ENCODE measurements at regions not wholly inside any gene's neighbourhood (a gene's known extent, or its start where the extent isn't known, plus 50 kb on each side); places are given as distances from the start of the nearest gene placed in this dataset.
A peak's percentile ranks its signal among the peaks of the same experiment; 100 is the strongest.

DNA sequence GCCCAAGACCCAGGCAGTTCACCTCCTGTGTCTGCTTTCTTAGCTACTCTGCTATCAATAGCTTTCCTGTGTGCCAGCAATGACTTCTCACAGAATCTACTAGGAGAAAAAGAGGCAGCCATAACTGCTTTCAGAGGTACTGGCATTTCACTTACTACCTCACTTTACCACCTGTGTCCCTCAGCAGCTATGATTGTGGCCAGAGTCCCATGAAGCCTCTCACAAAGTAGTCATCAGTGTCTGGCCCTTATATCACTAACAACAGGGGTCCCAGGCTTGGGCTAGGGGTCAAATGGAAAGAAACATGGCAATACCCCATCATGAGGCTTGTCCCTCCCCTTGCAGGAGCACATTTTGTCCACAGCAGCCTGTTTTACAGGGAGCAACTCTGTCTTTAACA lies 62.7 kb upstream of the EPS8L3 start:
- H3K4me1 ChIP-seq (ENCODE audit: insufficient read depth, low read length): peaks cover 22% of the 10 kb centered on the region

DNA sequence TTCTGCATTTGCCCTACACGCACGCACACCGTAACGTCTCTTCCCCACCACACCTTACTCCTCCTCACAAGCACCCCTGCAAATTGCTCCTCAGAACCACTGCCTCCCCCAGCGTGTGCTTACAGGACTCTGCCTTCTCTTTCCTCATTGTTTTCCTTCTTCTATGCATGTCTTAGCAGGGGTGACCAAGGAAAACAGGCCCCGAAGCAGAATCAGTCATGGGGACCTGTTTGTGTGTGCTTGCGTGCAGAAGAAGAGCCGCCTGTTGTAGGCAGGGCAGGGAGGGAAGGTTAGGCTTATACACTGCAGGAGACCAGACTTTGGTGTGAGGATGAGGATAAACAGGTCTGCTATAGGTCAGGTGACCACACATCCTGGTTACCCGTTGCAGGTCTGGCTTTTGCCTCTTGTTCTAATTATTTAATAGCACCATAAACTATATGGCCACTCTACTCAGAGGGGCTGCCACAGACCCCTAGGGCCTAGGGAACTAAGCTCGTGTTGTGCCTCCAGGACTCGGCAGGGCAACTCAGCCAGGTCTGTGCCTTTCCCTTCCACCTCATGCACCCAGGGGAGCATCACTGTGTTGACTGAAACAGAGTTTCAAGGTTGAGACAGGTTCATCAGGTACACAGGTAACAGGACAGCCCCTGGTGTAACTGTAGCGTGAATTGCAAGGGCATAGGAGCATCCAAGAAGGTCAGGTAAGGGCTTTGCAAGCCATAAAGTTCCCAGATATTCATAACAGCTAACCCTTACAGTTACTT lies 60.8 kb upstream of the EPS8L3 start:
- Histone ChIP-seq H3K27ac (ENCODE audit: low read depth, low read length) (no peak overlapping the region), H3K9me3 (ENCODE audit: low read length) (no peaks in the 10 kb centered on the region), H3K9ac (ENCODE audit: low read length) (no peak overlapping the region), H3K27me3 (ENCODE audit: control insufficient read depth in 1 of 2, insufficient read depth in 2 of 2, low read length in 2 of 2) (no peaks in the 10 kb centered on the region), H3K4me1 (ENCODE audit: insufficient read depth, low read length) (peaks cover 22% of the 10 kb centered on the region), H3K4me3 (ENCODE audit: low read depth in 1 of 2, low read length in 2 of 2) (no peak overlapping the region), H3K36me3 (ENCODE audit: insufficient read depth, low read length) (no peaks in the 10 kb centered on the region)

More for the DNA sequence above, 62.7 kb upstream of the EPS8L3 start:
- H3K36me3 ChIP-seq (ENCODE audit: insufficient read depth, low read length): no peaks in the 10 kb centered on the region
- no peak overlapping the region for H3K4me3 ChIP-seq (ENCODE audit: low read depth in 1 of 2, low read length in 2 of 2)
- H3K27me3 ChIP-seq (ENCODE audit: control insufficient read depth in 1 of 2, insufficient read depth in 2 of 2, low read length in 2 of 2): no peaks in the 10 kb centered on the region
- no peak overlapping the region for H3K9ac ChIP-seq (ENCODE audit: low read length)
- no peaks in the 10 kb centered on the region for H3K9me3 ChIP-seq (ENCODE audit: low read length)
- H3K27ac ChIP-seq (ENCODE audit: low read depth, low read length): no peak overlapping the region

DNA sequence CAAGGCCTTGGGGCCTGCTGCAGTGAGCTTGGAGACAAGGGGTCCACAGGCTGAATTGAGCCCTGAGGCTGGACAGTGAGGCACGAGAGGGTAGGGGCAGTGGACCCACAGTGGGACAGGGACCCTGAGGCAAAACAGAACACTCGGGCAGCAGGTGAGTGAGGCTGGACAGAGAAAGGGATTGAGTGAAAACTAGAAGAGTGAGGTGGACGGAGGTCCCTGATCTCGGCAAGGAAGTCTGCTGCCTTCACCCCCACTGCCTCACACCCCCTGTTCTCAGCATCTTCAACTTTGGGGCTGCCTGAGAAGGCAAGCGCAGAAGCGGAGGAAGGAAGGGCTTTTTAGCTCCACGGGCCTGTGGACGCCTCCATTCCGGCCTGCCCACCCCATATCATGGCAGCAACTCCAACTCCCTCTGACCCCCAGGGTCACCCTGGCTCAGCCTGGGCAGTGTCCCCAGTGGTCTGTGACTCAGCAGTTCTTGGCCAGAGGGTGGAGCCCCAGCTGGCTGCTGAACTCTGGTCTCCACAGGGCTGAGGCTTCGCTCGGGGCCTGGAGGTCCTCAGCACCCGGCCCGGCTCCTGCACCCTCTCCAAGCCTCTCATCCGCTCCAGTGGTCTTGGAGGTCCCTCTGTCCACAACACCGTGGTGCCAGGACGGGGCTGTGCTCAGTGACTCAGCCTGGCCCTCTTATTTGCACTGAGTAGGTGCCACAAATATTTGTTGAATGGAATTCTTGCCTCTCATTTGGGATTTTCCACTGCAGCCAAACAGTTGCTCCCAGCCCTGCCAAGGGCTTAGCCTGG lies 60.0 kb upstream of the EPS8L3 start:
- Histone ChIP-seq H3K9me3 (ENCODE audit: low read length) (no peaks in the 10 kb centered on the region), H3K9ac (ENCODE audit: low read length) (no peak overlapping the region), H3K4me1 (ENCODE audit: insufficient read depth, low read length) (peaks cover 22% of the 10 kb centered on the region), H3K27ac (ENCODE audit: low read depth, low read length) (no peak overlapping the region), H3K27me3 (ENCODE audit: control insufficient read depth in 1 of 2, insufficient read depth in 2 of 2, low read length in 2 of 2) (no peaks in the 10 kb centered on the region), H3K4me3 (ENCODE audit: low read depth in 1 of 2, low read length in 2 of 2) (no peak overlapping the region), H3K36me3 (ENCODE audit: insufficient read depth, low read length) (no peaks in the 10 kb centered on the region)

DNA sequence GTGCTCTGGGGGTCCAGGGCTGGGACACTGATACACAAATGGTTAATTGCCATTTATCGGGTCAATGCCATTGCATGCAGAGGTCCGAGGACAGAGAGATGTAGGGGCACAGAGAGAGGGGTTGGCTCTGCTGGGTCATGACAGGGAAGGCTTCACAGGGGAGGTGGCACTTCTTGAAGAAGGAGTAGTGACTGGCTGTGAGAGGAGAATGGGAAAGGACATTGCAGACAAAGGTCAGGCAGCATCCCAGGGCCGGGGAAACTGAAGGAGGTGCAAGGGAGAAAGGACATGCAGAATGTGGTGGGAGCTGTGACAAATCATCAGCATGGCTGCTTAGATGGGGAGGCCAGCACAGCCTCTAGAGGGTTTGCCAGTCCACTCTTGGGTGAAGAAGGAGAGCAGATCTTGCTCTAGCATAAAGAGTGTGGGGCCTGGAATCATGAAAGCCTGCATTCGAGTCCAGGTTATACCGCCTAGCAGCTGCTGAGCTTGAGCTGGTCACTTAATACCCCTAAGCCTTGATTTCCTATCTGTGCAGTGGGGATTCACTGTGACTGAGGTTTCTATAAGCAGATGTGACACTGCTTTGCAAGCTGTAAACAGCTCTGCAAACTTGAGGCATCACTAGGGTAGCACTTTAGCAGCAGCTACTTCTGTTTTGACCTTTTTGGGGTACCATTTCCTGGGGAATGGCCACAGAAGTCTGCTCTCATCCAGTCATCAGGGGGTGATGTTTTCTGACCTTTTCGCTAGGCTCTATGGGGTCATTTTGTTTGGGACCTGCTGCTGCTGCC lies 59.2 kb upstream of the EPS8L3 start:
- Histone ChIP-seq H3K36me3 (ENCODE audit: insufficient read depth, low read length) (no peaks in the 10 kb centered on the region), H3K27me3 (ENCODE audit: control insufficient read depth in 1 of 2, insufficient read depth in 2 of 2, low read length in 2 of 2) (no peaks in the 10 kb centered on the region), H3K27ac (ENCODE audit: low read depth, low read length) (no peak overlapping the region), H3K4me1 (ENCODE audit: insufficient read depth, low read length) (peaks cover 22% of the 10 kb centered on the region), H3K9ac (ENCODE audit: low read length) (no peak overlapping the region), H3K4me3 (ENCODE audit: low read depth in 1 of 2, low read length in 2 of 2) (no peak overlapping the region), H3K9me3 (ENCODE audit: low read length) (no peaks in the 10 kb centered on the region)

DNA sequence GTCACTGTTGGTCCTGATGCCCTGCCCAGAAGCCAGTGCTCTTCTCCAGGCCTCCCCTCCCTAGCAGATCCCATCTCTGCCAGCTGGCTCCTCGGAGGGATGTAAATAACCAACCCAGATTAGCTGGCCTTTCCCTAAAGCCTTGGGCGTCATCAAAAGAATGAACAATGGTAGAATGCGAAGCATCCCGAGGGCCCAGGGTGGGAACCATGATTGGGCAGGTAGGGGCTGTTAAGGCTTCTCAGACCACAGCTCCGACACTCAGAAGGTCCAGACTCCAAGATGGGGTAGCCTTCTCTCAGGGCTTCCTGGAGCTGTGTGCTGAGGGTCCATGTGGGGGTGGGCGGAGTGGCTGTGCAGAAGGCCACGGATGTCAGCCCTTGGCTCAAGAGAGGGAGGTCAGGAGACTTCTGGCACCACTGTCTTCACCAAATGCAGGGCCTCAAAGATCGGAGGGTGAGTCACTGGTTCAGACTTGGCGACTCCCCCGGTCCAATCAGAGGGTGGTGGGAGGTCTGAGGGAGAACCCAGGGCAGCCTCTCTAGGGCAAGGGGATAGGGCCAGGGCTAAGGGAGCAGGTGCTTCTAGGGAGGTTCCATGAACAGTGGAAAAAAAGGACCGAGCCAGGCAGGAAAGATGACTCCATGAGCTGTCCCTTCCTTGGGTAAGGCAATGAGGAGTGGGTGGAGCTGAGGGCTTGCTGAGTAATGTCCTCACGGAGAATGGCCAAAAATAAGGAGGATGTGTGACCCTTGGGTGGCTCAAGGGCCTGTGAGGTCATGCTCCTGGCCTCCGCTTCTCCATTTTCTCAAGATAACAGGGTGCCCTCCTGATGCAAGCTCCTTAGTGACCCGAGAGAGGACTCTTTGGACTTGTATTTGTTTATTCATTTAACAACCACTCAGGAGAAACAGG lies 58.4 kb upstream of the EPS8L3 start:
- no peak overlapping the region for H3K9ac ChIP-seq (ENCODE audit: low read length)
- peaks cover 22% of the 10 kb centered on the region for H3K4me1 ChIP-seq (ENCODE audit: insufficient read depth, low read length)
- peak overlapping the region; percentile 32 for H3K27ac ChIP-seq (ENCODE audit: low read depth, low read length)
- H3K9me3 ChIP-seq (ENCODE audit: low read length): no peaks in the 10 kb centered on the region
- no peaks in the 10 kb centered on the region for H3K27me3 ChIP-seq (ENCODE audit: control insufficient read depth in 1 of 2, insufficient read depth in 2 of 2, low read length in 2 of 2)
- H3K36me3 ChIP-seq (ENCODE audit: insufficient read depth, low read length): no peaks in the 10 kb centered on the region
- no peak overlapping the region for H3K4me3 ChIP-seq (ENCODE audit: low read depth in 1 of 2, low read length in 2 of 2)

DNA sequence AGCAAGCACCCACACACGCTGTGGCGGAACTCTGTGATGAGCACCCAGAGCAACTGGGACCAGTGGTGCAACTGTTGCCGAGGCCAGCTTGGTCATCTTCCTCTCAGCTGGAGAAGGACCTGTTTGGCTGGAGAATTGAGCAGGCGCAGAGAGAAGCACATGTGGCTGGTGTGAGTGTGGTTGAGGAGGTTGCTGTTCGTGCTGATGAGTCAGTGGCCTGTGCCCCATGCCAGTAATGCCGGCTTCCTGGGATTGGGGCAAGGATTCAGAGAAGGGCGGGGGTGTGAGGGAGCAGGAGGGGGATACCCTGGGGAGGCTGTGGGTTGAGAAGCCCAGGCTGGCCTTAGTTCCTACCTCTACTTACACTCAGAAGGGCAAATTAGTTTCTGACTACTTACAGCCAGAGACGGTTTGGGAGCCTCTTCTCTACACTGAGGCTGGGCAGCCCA lies 57.5 kb upstream of the EPS8L3 start:
- H3K36me3 ChIP-seq (ENCODE audit: insufficient read depth, low read length): no peaks in the 10 kb centered on the region
- no peaks in the 10 kb centered on the region for H3K9me3 ChIP-seq (ENCODE audit: low read length)
- H3K27me3 ChIP-seq (ENCODE audit: control insufficient read depth in 1 of 2, insufficient read depth in 2 of 2, low read length in 2 of 2): no peaks in the 10 kb centered on the region
- no peak overlapping the region for H3K9ac ChIP-seq (ENCODE audit: low read length)
- no peak overlapping the region for H3K4me3 ChIP-seq (ENCODE audit: low read depth in 1 of 2, low read length in 2 of 2)
- H3K27ac ChIP-seq (ENCODE audit: low read depth, low read length): no peak overlapping the region
- peaks cover 22% of the 10 kb centered on the region for H3K4me1 ChIP-seq (ENCODE audit: insufficient read depth, low read length)

DNA sequence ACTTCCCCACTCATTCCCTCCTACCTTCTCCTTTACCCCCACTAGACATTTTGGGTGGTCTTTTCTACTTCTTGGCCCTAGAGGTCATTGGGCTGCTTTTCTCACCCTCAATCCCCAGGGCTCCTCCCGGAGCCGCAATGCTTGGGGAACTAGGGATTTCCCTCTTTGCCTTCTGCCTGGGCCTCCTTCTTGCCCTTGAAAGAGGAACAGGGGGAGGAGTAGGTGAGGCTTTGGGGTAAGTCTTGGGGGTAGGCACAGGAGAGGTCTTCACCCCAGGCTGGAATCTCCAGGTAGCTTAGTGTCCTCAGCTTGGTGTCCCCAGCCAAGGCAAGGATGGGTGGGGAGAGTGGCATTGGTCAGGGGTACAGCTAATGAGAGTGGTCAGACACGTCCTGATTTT lies 56.2 kb upstream of the EPS8L3 start:
- H3K9ac ChIP-seq (ENCODE audit: low read length): no peak overlapping the region
- H3K36me3 ChIP-seq (ENCODE audit: insufficient read depth, low read length): no peaks in the 10 kb centered on the region
- no peaks in the 10 kb centered on the region for H3K27me3 ChIP-seq (ENCODE audit: control insufficient read depth in 1 of 2, insufficient read depth in 2 of 2, low read length in 2 of 2)
- H3K9me3 ChIP-seq (ENCODE audit: low read length): no peaks in the 10 kb centered on the region
- no peak overlapping the region for H3K4me3 ChIP-seq (ENCODE audit: low read depth in 1 of 2, low read length in 2 of 2)
- no peak overlapping the region for H3K27ac ChIP-seq (ENCODE audit: low read depth, low read length)
- peaks cover 21% of the 10 kb centered on the region for H3K4me1 ChIP-seq (ENCODE audit: insufficient read depth, low read length)

DNA sequence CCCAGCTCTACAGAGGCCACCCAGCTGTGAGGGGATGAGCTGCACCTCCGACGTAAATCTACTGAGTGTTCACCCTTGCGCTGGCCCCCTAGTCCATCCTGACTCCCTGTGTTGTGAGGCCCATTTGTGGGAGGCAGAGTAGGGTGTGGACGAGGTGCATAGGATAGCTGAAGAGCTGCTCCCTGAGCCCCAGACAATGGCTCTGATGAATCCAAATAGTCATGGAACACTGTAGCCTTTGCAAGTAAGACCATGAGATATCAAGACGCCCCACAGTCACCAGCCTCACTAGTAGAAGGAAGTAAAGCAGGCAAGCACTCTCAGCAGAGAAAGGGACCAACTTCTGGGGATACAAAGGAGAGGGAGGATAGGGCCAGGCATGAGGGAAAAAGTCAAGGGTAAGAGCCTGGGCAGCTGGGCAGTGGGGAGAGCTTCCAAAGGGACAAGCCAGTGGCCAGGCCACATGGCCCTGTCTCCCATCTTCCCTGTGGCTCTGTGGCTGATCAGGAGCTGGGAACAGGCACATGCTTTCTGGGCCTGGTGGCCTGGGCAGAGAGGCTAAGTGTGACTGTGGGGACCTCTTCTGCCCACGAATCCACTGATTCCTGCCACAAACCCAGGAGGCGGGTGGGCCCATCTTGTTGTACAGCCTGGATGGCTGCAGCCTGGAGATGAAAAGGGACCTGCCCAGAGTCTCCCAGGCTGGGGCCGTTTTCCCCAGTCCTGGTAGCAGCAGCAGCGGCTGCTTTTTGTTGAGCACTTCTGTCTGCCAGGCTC lies 55.5 kb upstream of the EPS8L3 start:
- H3K27me3 ChIP-seq (ENCODE audit: control insufficient read depth in 1 of 2, insufficient read depth in 2 of 2, low read length in 2 of 2): no peaks in the 10 kb centered on the region
- peaks cover 14% of the 10 kb centered on the region for H3K4me1 ChIP-seq (ENCODE audit: insufficient read depth, low read length)
- no peak overlapping the region for H3K4me3 ChIP-seq (ENCODE audit: low read depth in 1 of 2, low read length in 2 of 2)
- no peak overlapping the region for H3K27ac ChIP-seq (ENCODE audit: low read depth, low read length)
- H3K36me3 ChIP-seq (ENCODE audit: insufficient read depth, low read length): no peaks in the 10 kb centered on the region
- no peak overlapping the region for H3K9ac ChIP-seq (ENCODE audit: low read length)
- H3K9me3 ChIP-seq (ENCODE audit: low read length): no peaks in the 10 kb centered on the region

DNA sequence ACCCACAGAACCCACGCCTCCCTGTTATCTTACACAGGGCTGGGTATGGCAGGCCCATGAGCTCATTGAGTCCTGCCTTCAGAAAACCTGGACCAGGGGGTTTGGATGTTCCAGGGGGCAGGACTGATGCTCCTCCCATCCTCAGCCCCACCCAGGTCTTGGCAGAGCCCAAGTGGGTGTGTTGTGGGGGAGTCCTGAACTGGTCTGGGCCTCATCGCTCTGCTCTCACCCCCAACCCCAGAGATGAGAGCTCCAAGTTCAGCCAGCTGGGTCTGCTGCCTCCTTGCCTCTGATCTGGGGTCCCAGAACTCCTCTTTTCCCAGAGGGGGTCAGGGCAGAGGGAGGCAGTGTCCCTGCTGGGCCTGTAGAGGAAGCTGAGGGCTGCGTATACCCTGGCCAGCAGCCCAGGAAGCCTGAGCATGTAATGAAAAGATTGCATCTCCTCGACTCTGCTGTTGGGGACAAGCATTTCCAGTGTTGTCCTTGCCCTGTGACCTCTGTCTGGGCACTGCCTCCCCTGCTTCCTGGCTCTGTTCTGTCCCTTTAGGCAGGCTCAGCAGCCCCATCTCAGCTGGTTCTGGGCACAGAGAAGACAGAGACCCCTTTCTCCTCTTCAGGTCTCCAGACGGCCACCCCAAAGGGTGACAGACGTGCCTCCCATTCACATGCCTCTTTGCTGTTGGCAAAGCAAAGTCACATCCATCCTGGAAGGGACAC lies 54.7 kb upstream of the EPS8L3 start:
- Histone ChIP-seq H3K9ac (ENCODE audit: low read length) (no peak overlapping the region), H3K27ac (ENCODE audit: low read depth, low read length) (no peak overlapping the region), H3K4me3 (ENCODE audit: low read depth in 1 of 2, low read length in 2 of 2) (no peak overlapping the region), H3K27me3 (ENCODE audit: control insufficient read depth in 1 of 2, insufficient read depth in 2 of 2, low read length in 2 of 2) (no peaks in the 10 kb centered on the region), H3K9me3 (ENCODE audit: low read length) (no peaks in the 10 kb centered on the region), H3K36me3 (ENCODE audit: insufficient read depth, low read length) (no peaks in the 10 kb centered on the region), H3K4me1 (ENCODE audit: insufficient read depth, low read length) (peaks cover 6% of the 10 kb centered on the region)

DNA sequence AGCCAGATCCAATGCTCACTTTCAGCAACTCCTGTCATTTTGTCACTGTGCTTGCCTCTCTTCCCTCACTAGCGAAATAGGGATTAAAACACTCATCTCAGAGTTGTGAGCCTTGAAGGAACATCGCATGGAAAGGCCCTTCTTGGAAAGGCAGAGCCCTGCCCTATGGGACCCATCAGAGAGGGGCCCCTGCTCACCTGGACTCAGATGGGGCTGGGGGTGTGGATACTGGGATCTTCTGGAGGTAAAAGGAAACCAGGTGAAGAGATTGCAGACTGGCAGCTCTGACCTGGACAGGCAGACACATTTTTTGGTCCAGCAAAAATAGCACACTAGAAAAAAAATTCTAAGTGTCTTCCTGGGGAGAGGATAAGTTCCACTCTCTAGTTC lies 54.2 kb upstream of the EPS8L3 start:
- no peak overlapping the region for H3K9ac ChIP-seq (ENCODE audit: low read length)
- peaks cover 6% of the 10 kb centered on the region for H3K4me1 ChIP-seq (ENCODE audit: insufficient read depth, low read length)
- no peaks in the 10 kb centered on the region for H3K36me3 ChIP-seq (ENCODE audit: insufficient read depth, low read length)
- H3K27ac ChIP-seq (ENCODE audit: low read depth, low read length): no peak overlapping the region
- no peaks in the 10 kb centered on the region for H3K27me3 ChIP-seq (ENCODE audit: control insufficient read depth in 1 of 2, insufficient read depth in 2 of 2, low read length in 2 of 2)
- H3K4me3 ChIP-seq (ENCODE audit: low read depth in 1 of 2, low read length in 2 of 2): no peak overlapping the region
- H3K9me3 ChIP-seq (ENCODE audit: low read length): no peaks in the 10 kb centered on the region
